Stimulated activated naive B cell treated with anti-CD40 and anti-IgM and Interleukin-4, amounts not matched to agents 10 μg/mL and 1 μg/mL and 100 μg/mL, for 72 hours (primary cell): ENCODE measurements at regions not wholly inside any gene's neighbourhood (a gene's known extent, or its start where the extent isn't known, plus 50 kb on each side); places are given as distances from the start of the nearest gene placed in this dataset.
A peak's percentile ranks its signal among the peaks of the same experiment; 100 is the strongest.

Experiments used
- ATAC-seq, 2 donors: fragments of 150-1000 bp; cut with Tn5 transposase; replicated peaks; 2 replicates each; pipeline ENCODE4 v1.10.0; 2021; ENCODE audit warnings: moderate library complexity in 1 of 2
- DNase-seq: peaks from one replicate; pipeline ENCODE4 v3.0.0; 2021
- H3K27ac Mint-ChIP-seq: one replicate; pipeline ENCODE4 v1.8.0; 2022; ENCODE audit warnings: mild to moderate bottlenecking, mixed read lengths
- H3K27me3 Mint-ChIP-seq, 2 donors: one replicate each; pipeline ENCODE4 v1.8.0; 2022; ENCODE audit warnings: mixed read lengths in 2 of 2
- H3K36me3 Mint-ChIP-seq, 2 donors: one replicate each; pipeline ENCODE4 v1.8.0; 2022; ENCODE audit warnings: mixed read lengths in 2 of 2, mild to moderate bottlenecking in 1 of 2
- H3K4me1 Mint-ChIP-seq, 2 donors: one replicate each; pipeline ENCODE4 v1.8.0; 2022; ENCODE audit warnings: mixed read lengths in 2 of 2, mild to moderate bottlenecking in 1 of 2
- H3K4me3 Mint-ChIP-seq, 2 donors: one replicate each; pipeline ENCODE4 v1.8.0; 2022; ENCODE audit warnings: mild to moderate bottlenecking in 2 of 2, mixed read lengths in 2 of 2, moderate library complexity in 1 of 2
- H3K9me3 Mint-ChIP-seq, 2 donors: one replicate each; pipeline ENCODE4 v1.8.0; 2022; ENCODE audit warnings: mixed read lengths in 2 of 2, mild to moderate bottlenecking in 1 of 2

GRCh38 chr4:59127006-59127405, 2016.8 kb upstream of the IGFBP7 start:
- no peak overlapping the region for H3K4me3 Mint-ChIP-seq
- ATAC-seq = no peak

GRCh38 chr4:59127743-59128142, 2017.6 kb upstream of the IGFBP7 start:
- ATAC-seq (no peak), DNase-seq (no peak)
- Mint-ChIP-seq H3K4me1 (no peaks in the 10 kb centered on the region), H3K4me3 (no peak overlapping the region), H3K36me3 (no peaks in the 10 kb centered on the region), H3K9me3 (no peaks in the 10 kb centered on the region), H3K27me3 (no peaks in the 10 kb centered on the region), H3K27ac (no peak overlapping the region)

More at GRCh38 chr4:59127006-59127405, 2016.8 kb upstream of the IGFBP7 start:
- Mint-ChIP-seq H3K27ac (no peak overlapping the region), H3K27me3 (no peaks in the 10 kb centered on the region), H3K36me3 (no peaks in the 10 kb centered on the region), H3K9me3 (no peaks in the 10 kb centered on the region), H3K4me1 (no peaks in the 10 kb centered on the region)
- no peak for DNase-seq

- no peaks in the 10 kb centered on the region for H3K9me3 Mint-ChIP-seq
- DNase-seq (no peak), ATAC-seq (no peak)
- no peak overlapping the region for H3K4me3 Mint-ChIP-seq
- no peaks in the 10 kb centered on the region for H3K4me1 Mint-ChIP-seq
- no peaks in the 10 kb centered on the region for H3K27me3 Mint-ChIP-seq
- no peak overlapping the region for H3K27ac Mint-ChIP-seq
- H3K36me3 Mint-ChIP-seq = no peaks in the 10 kb centered on the region
Measured at GRCh38 chr4:59135248-59135985, 2025.2 kb upstream of the IGFBP7 start.

- Mint-ChIP-seq H3K27me3 (no peaks in the 10 kb centered on the region), H3K4me3 (no peak overlapping the region), H3K36me3 (no peaks in the 10 kb centered on the region), H3K4me1 (no peaks in the 10 kb centered on the region), H3K9me3 (peaks cover 2 to 5% of the 10 kb centered on the region in 2 donors), H3K27ac (no peak overlapping the region)
- DNase-seq (no peak), ATAC-seq (no peak)
Measured at GRCh38 chr4:59161249-59161648, 2038.9 kb upstream of the ADGRL3 start.

GRCh38 chr4:59175617-59176016, 2024.5 kb upstream of the ADGRL3 start:
- no peak for ATAC-seq
- Mint-ChIP-seq H3K36me3 (no peaks in the 10 kb centered on the region), H3K4me1 (no peaks in the 10 kb centered on the region), H3K9me3 (no peaks in the 10 kb centered on the region), H3K27ac (no peak overlapping the region), H3K27me3 (no peaks in the 10 kb centered on the region), H3K4me3 (no peak overlapping the region)
- no peak for DNase-seq

- Mint-ChIP-seq H3K27me3 (no peaks in the 10 kb centered on the region), H3K36me3 (no peaks in the 10 kb centered on the region), H3K27ac (no peak overlapping the region), H3K9me3 (no peaks in the 10 kb centered on the region), H3K4me3 (no peak overlapping the region), H3K4me1 (no peaks in the 10 kb centered on the region)
- DNase-seq = no peak
- ATAC-seq = no peak
Measured at GRCh38 chr4:59179372-59179771, 2020.8 kb upstream of the ADGRL3 start.

GRCh38 chr4:59180161-59180560, 2020.0 kb upstream of the ADGRL3 start:
- no peaks in the 10 kb centered on the region for H3K36me3 Mint-ChIP-seq
- no peaks in the 10 kb centered on the region for H3K27me3 Mint-ChIP-seq
- DNase-seq (no peak), ATAC-seq (no peak)
- no peak overlapping the region for H3K27ac Mint-ChIP-seq
- no peaks in the 10 kb centered on the region for H3K9me3 Mint-ChIP-seq
- H3K4me1 Mint-ChIP-seq = no peaks in the 10 kb centered on the region
- no peak overlapping the region for H3K4me3 Mint-ChIP-seq

GRCh38 chr4:59180969-59181368, 2019.2 kb upstream of the ADGRL3 start:
- DNase-seq (no peak), ATAC-seq (no peak)
- Mint-ChIP-seq H3K9me3 (no peaks in the 10 kb centered on the region), H3K27ac (no peak overlapping the region), H3K4me3 (no peak overlapping the region), H3K27me3 (no peaks in the 10 kb centered on the region), H3K4me1 (no peaks in the 10 kb centered on the region), H3K36me3 (no peaks in the 10 kb centered on the region)

- Mint-ChIP-seq H3K9me3 (peaks cover 0 to 5% of the 10 kb centered on the region in 2 donors), H3K4me3 (no peak overlapping the region), H3K36me3 (no peaks in the 10 kb centered on the region), H3K27ac (no peak overlapping the region), H3K4me1 (no peaks in the 10 kb centered on the region), H3K27me3 (no peaks in the 10 kb centered on the region)
- DNase-seq = no peak
- ATAC-seq = no peak
Measured at GRCh38 chr4:59195839-59196238, 2004.3 kb upstream of the ADGRL3 start.

- Mint-ChIP-seq H3K9me3 (peaks cover 0 to 3% of the 10 kb centered on the region in 2 donors), H3K27ac (no peak overlapping the region), H3K36me3 (no peaks in the 10 kb centered on the region), H3K4me3 (no peak overlapping the region), H3K4me1 (no peaks in the 10 kb centered on the region), H3K27me3 (no peaks in the 10 kb centered on the region)
- DNase-seq (no peak), ATAC-seq (peak in 1 of 2 donors; percentile 19)
Measured at GRCh38 chr4:59200992-59201391, 1999.1 kb upstream of the ADGRL3 start.

- Mint-ChIP-seq H3K27ac (no peak overlapping the region), H3K9me3 (peaks cover 0 to 3% of the 10 kb centered on the region in 2 donors), H3K4me3 (no peak overlapping the region), H3K4me1 (no peaks in the 10 kb centered on the region), H3K36me3 (no peaks in the 10 kb centered on the region), H3K27me3 (no peaks in the 10 kb centered on the region)
- ATAC-seq (no peak), DNase-seq (no peak)
Measured at GRCh38 chr4:59217910-59218631, 1982.1 kb upstream of the ADGRL3 start.

GRCh38 chr4:59222221-59222620, 1977.9 kb upstream of the ADGRL3 start:
- DNase-seq (no peak), ATAC-seq (no peak)
- Mint-ChIP-seq H3K27me3 (no peaks in the 10 kb centered on the region), H3K27ac (no peak overlapping the region), H3K4me1 (no peaks in the 10 kb centered on the region), H3K36me3 (no peaks in the 10 kb centered on the region), H3K4me3 (no peak overlapping the region), H3K9me3 (peaks cover 1 to 3% of the 10 kb centered on the region in 2 donors)

GRCh38 chr4:59223292-59223941, 1976.7 kb upstream of the ADGRL3 start:
- Mint-ChIP-seq H3K27me3 (no peaks in the 10 kb centered on the region), H3K36me3 (no peaks in the 10 kb centered on the region), H3K4me3 (no peak overlapping the region), H3K27ac (no peak overlapping the region), H3K9me3 (peaks cover 1 to 3% of the 10 kb centered on the region in 2 donors), H3K4me1 (no peaks in the 10 kb centered on the region)
- DNase-seq = no peak
- ATAC-seq = no peak

GRCh38 chr4:59238212-59238611, 1961.9 kb upstream of the ADGRL3 start:
- Mint-ChIP-seq H3K4me1 (no peaks in the 10 kb centered on the region), H3K27me3 (no peaks in the 10 kb centered on the region), H3K27ac (no peak overlapping the region), H3K4me3 (no peak overlapping the region), H3K9me3 (peaks cover 9 to 12% of the 10 kb centered on the region in 2 donors), H3K36me3 (no peaks in the 10 kb centered on the region)
- ATAC-seq (no peak), DNase-seq (no peak)

GRCh38 chr4:59240011-59240410, 1960.1 kb upstream of the ADGRL3 start:
- DNase-seq = no peak
- Mint-ChIP-seq H3K4me3 (no peak overlapping the region), H3K27me3 (no peaks in the 10 kb centered on the region), H3K27ac (no peak overlapping the region), H3K36me3 (no peaks in the 10 kb centered on the region), H3K4me1 (no peaks in the 10 kb centered on the region), H3K9me3 (peaks cover 8 to 10% of the 10 kb centered on the region in 2 donors)
- no peak for ATAC-seq
